ENCODE measurements at regions not wholly inside any gene's neighbourhood (a gene's known extent, or its start where the extent isn't known, plus 50 kb on each side); places are given as distances from the start of the nearest gene placed in this dataset.

DNA sequence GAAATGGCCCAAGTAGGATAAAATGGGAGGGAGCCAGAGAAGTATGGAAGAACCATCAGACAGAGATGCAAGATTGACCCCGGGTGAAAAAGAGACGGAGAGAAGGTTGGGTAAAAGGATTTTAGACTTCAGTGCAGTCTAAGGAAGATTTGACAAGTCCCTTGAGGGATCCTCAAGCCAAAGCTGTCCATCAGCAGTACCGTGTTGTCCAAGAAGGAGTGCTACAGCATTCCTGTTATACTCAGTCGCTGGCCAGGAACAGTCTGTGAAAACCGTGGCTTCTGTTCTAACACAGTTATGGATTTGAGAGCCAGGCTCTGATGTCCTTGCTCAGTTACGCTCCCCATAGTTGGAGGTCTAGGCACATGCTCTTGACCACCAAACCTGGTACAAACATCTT, 383.9 kb upstream of the DAB2 start:
- DNase-seq (ENCODE audit: low read depth in 2 of 2) = no peak

DNA sequence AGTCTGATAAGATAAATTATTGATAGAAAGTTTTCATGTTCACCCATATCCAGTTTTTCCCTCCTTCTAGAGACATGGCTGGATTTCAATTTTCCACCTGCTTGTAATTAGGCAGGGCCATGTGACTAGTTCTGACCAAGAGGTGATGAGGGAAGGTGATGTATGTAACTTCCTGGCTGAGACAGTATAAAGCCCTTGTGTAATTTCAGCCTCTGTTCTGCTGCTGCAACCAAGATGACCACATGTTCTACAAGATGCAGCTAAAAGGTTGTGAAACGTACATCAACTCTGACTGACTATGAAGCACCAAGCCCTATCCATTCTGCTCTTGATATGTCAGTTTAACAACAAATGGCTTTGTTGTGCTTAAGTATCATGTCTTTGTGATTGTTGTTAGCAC, 376.5 kb upstream of the DAB2 start:
- no peak for DNase-seq (ENCODE audit: low read depth in 2 of 2)

DNA sequence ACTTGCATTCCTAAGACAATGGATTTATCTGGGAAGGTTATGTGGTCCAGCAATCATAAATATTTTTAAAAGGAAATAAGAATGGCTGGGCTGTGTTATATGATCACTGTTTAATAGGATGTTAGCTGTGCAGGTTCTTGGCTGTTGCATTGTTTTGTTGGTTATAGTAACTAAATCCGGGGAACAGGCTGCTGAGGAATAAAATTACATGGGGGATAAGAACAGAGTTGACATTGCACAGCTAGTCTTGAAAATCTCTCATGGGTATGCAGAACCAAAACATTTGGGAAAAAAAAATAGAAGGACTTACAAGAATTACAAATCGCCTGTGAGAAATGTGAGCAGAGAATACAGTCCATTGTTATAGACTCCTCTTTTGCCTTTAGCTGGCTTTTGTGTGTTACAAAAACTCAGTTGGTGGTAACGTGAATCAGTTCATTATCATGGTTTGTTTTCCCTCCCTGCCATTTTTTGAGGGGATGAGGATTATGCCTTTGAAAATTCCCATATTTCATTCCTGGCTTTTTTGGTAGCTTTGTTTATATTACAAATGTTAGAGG, 375.3 kb upstream of the DAB2 start:
- DNase-seq (ENCODE audit: low read depth in 2 of 2) = no peak

DNA sequence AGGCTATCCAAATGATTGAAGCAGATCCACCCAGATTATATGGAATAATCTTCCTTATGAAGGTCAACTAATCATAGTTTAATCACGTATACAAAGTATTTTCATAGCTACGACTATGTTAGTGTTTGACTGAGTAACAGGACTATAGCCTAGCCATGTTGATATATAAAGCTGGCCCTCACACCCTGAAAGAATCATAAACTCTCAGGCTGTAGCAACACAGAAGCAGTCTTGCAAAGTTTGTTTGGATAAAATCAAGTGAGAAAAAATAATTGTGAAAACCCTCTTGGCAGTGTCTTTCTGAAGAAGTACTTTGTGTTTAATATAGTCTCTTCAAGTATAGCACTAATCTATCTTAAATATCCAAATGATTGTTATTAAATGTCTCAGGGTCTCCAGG, 374.5 kb upstream of the DAB2 start:
- DNase-seq (ENCODE audit: low read depth in 2 of 2) = no peak

DNA sequence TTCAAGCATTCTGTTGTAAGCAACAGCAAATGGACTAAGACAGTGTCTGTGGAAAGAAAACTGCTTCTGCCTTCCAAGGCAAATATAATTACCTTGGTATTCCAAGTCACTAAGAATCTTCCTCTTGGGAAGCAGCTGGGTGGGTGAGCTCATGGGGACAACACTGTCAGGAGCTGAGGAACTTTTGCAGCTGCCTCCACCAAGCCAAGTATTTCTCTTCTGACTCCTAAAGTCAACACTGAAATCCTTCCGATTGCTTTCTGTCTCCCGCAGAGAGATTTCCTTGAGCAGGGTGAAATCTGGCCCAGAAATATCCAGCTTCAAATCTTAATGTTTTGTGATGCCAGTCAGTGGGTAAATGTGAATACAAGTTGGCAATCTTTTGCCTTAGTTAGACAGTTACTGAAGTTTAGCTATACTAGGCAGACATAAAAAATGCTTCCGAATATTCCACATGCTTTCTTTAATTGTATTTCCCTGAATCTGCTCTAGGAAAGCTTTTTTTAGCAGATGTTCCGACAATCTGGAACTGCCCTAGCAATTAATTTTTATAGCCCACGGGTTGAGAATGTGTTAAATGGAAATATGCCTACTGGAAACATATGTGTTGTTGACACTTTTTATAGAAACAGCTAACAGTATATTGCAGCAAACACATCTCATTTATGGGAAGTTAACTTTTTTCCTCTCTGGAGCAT, 369.9 kb upstream of the DAB2 start:
- DNase-seq (ENCODE audit: low read depth in 2 of 2) = no peak

DNA sequence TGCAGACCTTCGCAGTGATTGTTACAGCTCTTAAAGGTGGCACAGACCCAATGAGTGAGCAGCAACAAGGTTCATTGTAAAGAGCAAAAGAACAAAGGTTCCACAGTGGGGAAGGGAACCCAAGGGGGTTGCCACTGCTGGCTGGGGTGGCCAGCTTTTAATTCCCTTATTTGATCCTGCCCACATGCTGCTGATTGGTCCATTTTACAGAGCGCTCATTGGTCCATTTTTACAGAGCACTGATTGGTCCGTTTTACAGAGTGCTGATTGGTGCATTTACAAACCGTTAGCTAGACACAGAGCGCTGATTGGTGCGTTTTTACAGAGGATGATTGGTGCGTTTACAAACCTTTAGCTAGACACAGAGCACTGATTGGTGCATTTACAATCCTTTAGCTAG, 360.6 kb upstream of the DAB2 start:
- DNase-seq (ENCODE audit: low read depth in 2 of 2) = no peak

DNA sequence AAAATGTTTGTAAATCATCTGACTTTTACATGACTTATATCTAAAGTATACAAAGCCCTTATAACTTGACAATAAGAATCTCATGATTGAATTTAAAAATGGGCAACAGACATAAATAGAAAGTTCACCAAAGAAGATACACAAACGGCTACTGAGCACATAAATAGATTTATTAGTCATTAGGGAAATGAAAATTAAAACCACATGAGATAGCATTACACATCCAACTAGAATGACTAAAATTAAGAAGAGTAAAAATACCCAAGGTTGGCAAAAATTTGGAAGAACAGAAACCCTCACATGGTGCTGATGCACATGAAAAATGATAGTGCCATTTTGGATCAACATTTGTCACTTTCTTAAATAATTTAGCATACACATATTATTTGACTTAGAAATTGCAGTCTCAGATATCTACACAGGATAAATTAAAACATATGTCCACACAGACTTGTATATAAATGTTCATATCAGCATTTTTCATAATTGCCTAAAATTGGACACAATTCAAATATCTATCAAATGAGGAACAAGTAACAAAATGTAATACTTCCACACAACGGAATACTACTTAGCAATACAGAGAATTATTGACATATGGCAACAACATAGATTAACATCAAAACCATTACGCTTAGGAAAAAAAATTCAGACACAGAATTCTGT, 359.1 kb upstream of the DAB2 start:
- no peak for DNase-seq (ENCODE audit: low read depth in 2 of 2)

DNA sequence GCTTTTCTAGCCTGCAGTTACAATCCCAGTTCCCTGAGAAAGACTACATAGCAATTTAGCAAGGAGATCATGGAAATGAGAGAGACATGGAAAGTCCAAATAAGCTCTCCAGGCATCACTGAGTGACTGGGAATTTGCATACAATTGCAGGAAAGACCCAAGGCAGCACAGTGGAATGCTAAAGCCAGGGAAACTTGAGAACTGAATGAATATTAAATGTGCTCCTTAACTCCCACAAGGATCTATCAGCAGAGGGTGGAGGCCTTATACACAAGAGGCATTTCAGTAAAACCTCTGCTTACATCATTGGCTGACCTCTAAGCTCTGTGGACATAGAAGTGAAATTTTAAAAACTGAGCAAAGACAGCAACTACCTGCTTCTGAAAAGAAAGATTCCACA, 355.6 kb upstream of the DAB2 start:
- no peak for DNase-seq (ENCODE audit: low read depth in 2 of 2)

DNA sequence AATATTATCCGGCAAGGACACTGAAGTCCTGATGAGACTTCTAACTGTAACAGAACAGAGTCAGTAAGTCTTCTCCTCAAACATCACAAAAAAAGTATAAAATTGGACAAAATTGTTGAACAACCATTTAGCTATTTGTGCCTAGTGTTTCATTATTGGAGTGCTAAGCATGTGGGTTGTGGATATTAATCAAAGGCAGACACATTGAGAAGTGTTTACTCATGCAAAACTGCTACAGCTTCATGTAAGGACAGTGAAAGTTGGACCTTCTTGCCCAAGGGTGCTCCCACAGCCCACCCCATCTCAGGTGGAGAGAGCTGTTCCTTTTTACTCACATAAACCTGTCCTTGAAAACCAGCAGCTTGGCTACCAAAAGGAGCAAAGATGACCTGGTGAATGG, 355.1 kb upstream of the DAB2 start:
- no peak for DNase-seq (ENCODE audit: low read depth in 2 of 2)

DNA sequence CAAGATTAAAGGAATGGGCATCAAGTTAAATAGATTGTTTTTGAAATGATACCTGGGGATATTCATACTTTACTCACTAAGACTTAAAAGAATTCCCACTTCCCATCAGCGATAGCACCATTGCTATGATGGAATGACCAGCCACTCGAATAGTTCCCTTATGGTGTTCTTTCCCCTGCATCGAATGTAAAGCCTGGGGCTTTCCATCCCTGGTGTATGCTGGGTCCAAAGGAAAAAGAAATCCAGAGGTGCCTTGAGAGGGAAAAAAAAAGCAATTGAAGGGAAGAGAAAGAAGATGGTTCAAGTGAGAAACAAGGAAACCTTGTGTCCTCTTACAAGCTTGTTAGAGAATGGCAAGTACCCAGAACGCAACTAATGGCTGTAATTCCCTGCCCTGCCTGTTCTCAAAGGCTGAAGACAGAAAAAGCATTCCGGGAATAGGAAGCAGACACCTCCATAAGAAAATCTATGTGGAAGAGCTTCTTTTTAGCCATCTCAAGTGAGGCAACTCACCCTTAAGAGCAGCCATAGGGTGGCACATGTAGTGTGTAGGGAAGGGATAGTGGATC, 351.1 kb upstream of the DAB2 start:
- no peak for DNase-seq (ENCODE audit: low read depth in 2 of 2)

DNA sequence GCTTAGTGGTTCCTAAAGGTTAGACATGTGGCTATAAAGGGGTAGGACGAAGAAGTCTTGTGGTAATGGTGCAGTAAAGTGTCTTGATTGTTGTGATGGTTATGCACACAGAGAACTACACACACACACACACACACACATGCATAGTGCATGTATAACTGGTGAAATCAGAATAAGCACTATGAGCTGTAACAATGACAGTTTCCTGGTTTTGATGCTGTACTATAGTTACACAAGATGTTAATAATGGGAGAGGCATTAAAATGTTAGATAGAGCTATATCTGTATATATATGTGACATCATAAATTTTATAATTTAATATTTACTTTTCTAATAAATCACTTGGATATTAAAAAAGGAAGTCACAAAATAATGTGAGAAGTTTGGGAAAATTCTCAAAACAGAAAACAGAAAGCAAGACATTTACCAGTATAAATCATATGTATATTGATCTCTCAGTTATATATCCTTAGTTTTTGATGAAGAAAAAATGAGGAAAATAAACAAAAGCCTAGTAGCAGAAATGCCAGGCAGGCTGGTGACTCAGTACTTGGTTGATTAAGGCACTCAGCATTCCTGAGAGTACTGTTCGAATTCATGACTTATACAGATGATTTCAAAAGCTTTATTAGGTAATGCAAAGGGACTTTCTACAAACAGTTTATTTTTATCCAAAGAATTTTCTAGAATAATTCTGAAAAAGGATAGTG, 350.5 kb upstream of the DAB2 start:
- no peak for DNase-seq (ENCODE audit: low read depth in 2 of 2)

DNA sequence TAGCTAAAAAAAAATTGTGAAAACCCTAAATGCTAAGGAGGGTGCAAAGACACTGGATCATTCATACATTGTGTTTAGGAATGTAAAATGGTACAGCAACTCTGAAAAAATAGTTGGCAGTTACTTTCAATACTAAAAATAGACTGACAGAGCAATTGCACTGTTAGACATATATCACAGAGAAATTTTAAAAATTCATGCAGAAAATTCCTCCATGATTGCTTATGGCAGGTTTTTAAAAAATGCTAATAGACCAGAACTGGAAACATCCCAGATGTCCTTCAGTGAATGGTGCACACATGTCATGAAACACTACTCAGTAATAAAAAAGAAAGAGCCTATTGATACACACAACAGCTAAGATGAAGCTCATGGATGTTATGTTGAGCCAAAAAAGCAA, 349.8 kb upstream of the DAB2 start:
- no peak for DNase-seq (ENCODE audit: low read depth in 2 of 2)

DNA sequence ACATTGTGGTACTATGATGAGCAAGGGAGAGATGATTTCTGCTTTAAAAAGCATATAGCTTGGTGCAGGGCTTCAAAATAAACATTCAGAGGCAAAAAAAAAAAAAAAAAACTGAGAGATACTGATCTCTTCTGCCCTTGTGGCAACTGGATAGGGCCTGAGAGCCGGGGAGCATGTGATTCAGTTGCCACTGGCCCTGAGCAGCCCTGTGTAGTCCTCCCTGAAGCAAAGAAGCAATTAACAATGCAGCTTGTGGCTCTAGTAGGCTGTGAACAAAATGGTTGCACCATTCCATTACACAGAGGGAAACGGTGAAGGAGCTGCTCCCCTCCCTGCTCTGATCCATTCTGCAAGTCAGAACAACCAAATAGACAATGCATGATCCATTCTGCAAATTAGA, 347.5 kb upstream of the DAB2 start:
- no peak for DNase-seq (ENCODE audit: low read depth in 2 of 2)

DNA sequence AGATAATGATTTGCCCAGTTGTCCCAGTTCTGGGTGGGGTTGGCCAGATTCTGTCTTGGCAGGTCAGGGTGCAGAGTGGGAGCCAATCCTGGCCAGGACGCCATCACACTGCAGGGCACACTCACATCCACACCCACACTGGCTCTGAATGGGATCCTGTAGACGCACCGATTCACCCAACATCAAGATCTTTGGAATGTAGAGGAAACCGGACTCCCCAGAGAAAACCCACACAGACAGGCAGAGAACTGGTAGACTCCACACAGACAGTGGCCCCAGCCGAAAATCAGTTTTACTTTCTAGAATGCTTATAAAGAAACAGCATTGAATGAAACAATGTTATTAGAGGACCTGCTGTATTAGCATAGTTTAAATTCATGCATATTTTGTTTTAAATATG, 343.1 kb upstream of the DAB2 start:
- no peak for DNase-seq (ENCODE audit: low read depth in 2 of 2)

DNA sequence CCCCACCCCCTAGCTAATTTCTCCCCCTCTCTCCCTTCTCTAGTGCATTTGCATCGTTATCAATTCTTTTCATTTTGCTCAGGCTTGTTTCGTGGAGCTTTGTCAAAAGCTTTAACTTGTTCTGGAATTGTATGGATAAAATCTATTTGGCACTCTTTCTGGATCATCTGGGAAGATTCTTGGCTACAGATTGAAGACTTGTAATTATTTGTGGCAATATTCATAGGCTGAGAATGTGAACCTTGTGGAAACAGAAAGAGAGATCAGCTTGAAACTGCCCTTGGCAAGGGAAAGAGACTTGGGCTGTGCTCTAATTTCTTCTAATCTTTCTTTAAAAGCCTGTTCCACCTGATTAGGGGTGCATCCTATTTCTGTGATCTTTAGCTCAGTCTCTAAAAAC, 340.6 kb upstream of the DAB2 start:
- DNase-seq (ENCODE audit: low read depth in 2 of 2) = no peak

DNA sequence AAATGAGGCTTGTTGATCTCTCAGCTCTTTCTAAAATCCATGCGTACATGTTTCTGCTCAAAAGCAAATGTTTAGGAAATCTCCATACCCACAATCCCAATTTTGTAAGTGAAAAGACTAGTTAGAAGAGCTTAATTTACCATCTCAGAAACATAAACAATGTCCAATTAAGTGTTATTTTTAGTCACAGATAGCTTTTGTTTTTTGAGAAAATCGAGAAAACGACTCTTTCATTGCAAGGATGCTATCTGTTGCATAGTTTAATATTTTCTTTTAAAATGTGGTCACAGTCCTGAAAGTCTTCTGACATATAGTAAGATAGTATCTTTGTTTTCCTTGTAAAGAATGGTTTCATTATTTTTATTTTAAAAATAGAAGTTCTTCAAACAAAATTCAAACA, 338.0 kb upstream of the DAB2 start:
- DNase-seq (ENCODE audit: low read depth in 2 of 2) = no peak

DNA sequence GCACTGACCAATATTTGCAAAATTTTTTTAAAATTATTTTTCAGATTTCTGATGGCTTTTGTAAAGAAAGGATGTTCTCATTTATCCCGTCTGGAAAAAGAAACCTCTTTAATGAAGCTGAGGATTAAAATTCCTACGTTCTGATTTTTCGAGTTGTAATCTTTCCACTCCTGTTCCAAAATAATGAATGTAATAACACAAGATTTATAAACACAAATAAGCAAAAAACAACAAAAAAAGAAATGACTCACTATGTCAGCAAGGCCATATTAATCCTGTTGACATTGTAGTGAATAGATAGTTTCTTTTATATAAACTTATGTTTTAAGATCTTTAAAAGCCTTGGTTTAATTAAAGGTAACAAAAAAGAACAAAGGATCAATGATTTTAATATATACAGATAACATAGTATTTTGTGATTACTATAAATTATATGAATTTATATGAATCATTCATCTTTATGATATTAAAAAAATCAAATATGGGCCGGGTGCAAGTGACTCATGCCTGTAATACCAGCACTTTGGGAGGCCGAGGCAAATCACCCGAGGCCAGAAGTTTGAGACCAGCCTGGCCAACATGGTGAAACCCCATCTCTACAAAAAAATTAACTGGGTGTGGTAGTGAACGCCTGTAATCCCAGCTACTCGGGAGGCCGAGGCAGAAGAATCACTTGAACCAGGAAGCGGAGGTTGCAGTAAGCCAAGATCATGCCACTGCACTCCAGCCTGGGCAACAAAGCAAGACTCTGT, 336.6 kb upstream of the DAB2 start:
- DNase-seq (ENCODE audit: low read depth in 2 of 2) = no peak

DNA sequence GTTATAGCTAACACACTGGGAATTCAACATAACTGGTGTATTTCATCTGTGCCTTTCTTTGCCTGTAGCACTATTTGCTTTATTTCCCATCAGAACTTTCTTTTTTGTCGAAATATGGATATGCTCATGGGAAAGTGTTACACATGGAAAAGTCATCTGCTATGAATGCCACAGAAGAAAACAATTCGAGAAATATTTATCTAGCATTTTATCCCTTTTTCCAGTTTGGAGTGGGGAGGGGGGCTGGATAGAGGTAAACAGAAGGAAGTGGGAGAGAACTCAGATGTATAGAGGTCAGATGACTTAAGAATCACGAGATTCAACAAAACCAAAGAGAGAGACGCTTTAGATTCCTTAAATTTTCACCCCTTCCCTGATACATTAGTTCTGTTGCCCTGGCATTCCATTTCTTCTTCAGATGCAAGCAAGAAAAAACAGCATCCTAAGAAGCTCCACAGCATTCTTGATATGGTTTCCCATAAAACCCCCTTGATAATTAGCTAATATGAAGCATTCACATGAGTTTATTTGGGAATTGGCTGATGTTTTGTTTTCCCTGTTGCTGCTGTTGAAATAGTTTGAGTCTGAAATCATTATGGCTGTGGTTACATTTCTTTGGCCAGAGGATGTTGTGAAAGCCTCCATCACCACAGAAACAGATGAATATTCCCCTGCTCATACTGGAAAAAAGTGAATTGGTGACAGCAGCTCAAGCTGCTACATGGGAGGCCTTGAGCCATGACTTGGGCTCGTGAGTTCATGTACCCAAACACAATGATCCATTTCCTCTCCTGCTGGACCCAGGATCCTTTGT, 335.8 kb upstream of the DAB2 start:
- DNase-seq (ENCODE audit: low read depth in 2 of 2) = no peak

DNA sequence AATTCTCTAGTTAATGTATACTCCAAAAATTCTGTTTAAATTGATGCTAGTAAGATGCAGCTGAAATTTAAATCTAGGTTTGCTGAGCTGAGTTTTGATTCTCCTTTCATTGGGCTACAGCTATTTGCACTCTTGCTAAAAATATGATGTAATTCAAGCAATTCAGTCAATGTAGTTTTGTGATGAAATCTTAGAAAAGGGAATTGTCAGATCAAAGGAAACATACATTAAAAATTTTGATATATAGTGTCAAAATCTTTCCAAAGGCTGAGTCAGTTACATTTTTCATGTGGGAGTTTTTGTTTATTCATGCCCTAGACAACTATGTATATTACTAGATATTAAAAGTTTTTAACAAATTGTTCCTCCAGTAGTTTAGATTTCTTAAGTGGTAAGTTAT, 334.9 kb upstream of the DAB2 start:
- DNase-seq (ENCODE audit: low read depth in 2 of 2) = no peak

DNA sequence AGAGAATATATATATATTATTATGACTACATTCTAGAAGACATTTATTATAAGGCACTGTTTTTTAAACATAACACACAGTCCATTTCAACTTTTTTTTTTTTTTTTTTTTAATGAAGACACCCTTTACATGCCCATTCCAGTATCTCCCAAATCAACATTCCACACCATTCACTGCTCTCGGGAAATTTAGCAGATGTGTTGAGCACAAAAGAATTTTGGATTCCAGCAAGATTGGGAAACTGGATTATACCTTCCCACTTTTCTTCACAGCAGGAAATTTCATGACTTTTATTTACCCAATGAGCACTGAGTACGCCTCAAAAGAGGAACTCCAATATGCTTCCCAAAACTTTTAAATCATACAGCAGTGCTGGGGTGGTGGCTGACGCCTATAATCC, 333.6 kb upstream of the DAB2 start:
- DNase-seq (ENCODE audit: low read depth in 2 of 2) = no peak

DNA sequence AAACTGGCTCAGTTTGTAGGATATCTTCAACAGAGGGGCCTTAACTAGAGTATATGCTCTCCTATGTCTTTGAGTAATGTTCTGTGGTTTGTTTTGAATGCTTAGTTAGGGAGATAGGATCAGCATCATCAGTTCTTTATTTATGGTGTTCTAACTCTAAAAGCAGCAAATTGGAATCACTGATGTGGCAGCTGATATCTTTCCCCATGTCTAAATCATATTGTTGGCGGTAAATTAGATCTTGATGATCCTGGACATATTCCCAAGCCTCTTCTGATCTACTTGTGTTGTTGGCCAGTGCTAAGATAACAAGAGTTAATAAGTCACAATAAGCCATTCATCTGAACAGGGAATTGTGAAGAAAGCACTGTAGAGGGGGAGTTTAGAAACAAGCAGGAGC, 332.4 kb upstream of the DAB2 start:
- DNase-seq (ENCODE audit: low read depth in 2 of 2) = no peak
